OCI-LY3 (cell line): ENCODE measurements at regions not wholly inside any gene's neighbourhood (a gene's known extent, or its start where the extent isn't known, plus 50 kb on each side); places are given as distances from the start of the nearest gene placed in this dataset.

Experiments
- H2AFZ ChIP-seq: fragments of 200-600, 300-600 bp; shearing (Covaris generic); 2 replicates; pipeline ENCODE4 v1.6.0; 2014; ENCODE audit warnings: antibody characterized with exemption, low read depth, low read length
- H3K27ac ChIP-seq: fragments of 200-600, 300-600 bp; sonication (generic); 2 replicates; pipeline ENCODE4 v1.5.1; 2014; ENCODE audit warnings: mild to moderate bottlenecking, low read length, moderate library complexity, mixed read lengths
- H3K27me3 ChIP-seq: fragments of 200-600, 300-600 bp; sonication (generic); 2 replicates; pipeline ENCODE4 v1.6.1; 2014; ENCODE audit warnings: low read depth, low read length, mixed read lengths
- H3K36me3 ChIP-seq: fragments of 200-600, 300-600 bp; sonication (generic); replicated peaks from 2 replicates; pipeline ENCODE3; 2014; ENCODE audit warnings: low read depth, low read length, mixed read lengths
- H3K4me1 ChIP-seq: fragments of 300-600, 200-600 bp; sonication (generic); 2 replicates; pipeline ENCODE4 v1.6.1; 2014; ENCODE audit warnings: low read length, mixed read lengths
- H3K4me2 ChIP-seq: fragments of 200-600, 300-600 bp; sonication (generic); 2 replicates; pipeline ENCODE4 v1.6.1; 2014; ENCODE audit warnings: low read length, mixed read lengths
- H3K4me3 ChIP-seq: fragments of 300-600, 200-600 bp; sonication (generic); 2 replicates; pipeline ENCODE4 v1.5.1; 2014; ENCODE audit warnings: antibody characterized with exemption, mild to moderate bottlenecking, low read length, moderate library complexity
- H3K79me2 ChIP-seq: fragments of 300-600, 200-600 bp; shearing (Covaris generic); 2 replicates; pipeline ENCODE4 v1.6.1; 2014; ENCODE audit warnings: mild to moderate bottlenecking, low read length, mixed read lengths
- H3K9ac ChIP-seq: fragments of 300-600, 200-600 bp; shearing (Covaris generic); 2 replicates; pipeline ENCODE4 v1.6.0; 2014; ENCODE audit warnings: mild to moderate bottlenecking, low read length, moderate library complexity
- H3K9me3 ChIP-seq: fragments of 200-600, 300-600 bp; shearing (Covaris generic); 2 replicates; pipeline ENCODE4 v1.6.1; 2014; ENCODE audit warnings: low read length, mixed read lengths; ENCODE audit not compliant: insufficient read depth
- H4K20me1 ChIP-seq: fragments of 200-600, 300-600 bp; sonication (generic); 2 replicates; pipeline ENCODE4 v1.6.1; 2016; ENCODE audit warnings: low read length, mixed read lengths; ENCODE audit not compliant: insufficient read depth
- EZH2phosphoT487 ChIP-seq: fragments of 200-600 bp; shearing (Covaris generic); IDR thresholded peaks from 2 replicates; pipeline ENCODE4 v1.6.1; 2018; ENCODE audit warnings: antibody characterized with exemption, mixed run types, low read depth
- TF ChIP-seq, protein P1 (sequence below): fragments of 200-600, 300-600 bp; sonication (generic); IDR thresholded peaks from 2 replicates; pipeline ENCODE4 v1.5.1; 2014; ENCODE audit warnings: antibody characterized with exemption, low read length, low read depth

DNA sequence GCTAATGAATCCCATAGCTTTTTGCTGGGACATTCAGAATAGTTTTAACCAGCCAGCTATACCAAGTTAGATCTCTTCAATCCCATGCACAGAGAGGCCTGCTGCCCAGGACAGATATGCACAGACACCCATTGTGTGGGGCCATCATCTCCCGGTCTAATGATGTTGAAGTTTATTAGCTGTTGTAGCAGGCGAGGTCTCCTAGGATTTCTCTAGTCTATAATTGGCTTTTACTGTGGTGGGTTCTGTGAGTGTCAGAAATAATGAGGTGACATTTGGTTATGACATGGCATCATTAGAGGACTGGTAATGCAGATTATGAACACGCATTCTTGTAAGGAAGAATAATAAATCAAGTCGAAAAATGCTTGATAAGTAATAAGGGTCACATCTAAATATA is 81.4 kb upstream of the PLPP4 start:
- no peaks in the 10 kb centered on the region for H3K36me3 ChIP-seq
- no peak overlapping the region for H3K27ac ChIP-seq
- H3K4me2 ChIP-seq: no peak overlapping the region
- no peak overlapping the region for H3K9ac ChIP-seq
- no peaks in the 10 kb centered on the region for H3K4me1 ChIP-seq
- H3K9me3 ChIP-seq: no peaks in the 10 kb centered on the region
- H2AFZ ChIP-seq: no peak overlapping the region
- H3K79me2 ChIP-seq: no peaks in the 10 kb centered on the region
- no peaks in the 10 kb centered on the region for H3K27me3 ChIP-seq
- TF ChIP-seq, protein P1, sequence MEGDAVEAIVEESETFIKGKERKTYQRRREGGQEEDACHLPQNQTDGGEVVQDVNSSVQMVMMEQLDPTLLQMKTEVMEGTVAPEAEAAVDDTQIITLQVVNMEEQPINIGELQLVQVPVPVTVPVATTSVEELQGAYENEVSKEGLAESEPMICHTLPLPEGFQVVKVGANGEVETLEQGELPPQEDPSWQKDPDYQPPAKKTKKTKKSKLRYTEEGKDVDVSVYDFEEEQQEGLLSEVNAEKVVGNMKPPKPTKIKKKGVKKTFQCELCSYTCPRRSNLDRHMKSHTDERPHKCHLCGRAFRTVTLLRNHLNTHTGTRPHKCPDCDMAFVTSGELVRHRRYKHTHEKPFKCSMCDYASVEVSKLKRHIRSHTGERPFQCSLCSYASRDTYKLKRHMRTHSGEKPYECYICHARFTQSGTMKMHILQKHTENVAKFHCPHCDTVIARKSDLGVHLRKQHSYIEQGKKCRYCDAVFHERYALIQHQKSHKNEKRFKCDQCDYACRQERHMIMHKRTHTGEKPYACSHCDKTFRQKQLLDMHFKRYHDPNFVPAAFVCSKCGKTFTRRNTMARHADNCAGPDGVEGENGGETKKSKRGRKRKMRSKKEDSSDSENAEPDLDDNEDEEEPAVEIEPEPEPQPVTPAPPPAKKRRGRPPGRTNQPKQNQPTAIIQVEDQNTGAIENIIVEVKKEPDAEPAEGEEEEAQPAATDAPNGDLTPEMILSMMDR: no peak
- no peak for TF ChIP-seq EZH2phosphoT487
- no peaks in the 10 kb centered on the region for H4K20me1 ChIP-seq
- H3K4me3 ChIP-seq: no peak overlapping the region

DNA sequence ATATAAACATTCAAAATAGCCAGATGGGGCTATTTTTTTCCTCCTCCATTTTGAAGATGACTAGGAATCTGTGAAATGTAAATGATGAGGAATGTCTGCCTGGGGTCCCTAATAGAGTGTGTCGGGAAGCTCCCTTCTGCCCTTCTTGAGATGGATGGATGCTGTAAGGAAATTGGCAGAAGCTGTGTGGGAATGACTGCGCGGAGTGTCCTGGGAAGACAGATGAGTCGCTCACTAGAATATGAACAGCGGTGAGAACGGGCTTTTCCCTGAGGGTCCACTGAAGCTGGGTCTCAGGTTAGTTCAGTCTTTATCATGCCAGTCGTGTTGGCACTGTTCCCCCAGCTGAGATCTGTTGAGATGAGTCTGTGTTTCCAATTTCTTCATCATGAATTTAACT is 75.1 kb upstream of the PLPP4 start:
- no peak overlapping the region for H3K4me3 ChIP-seq
- no peak overlapping the region for H3K4me2 ChIP-seq
- no peak overlapping the region for H2AFZ ChIP-seq
- H3K4me1 ChIP-seq: no peaks in the 10 kb centered on the region
- no peak for TF ChIP-seq EZH2phosphoT487
- TF ChIP-seq, protein P1: no peak
- no peaks in the 10 kb centered on the region for H3K9me3 ChIP-seq
- no peaks in the 10 kb centered on the region for H3K27me3 ChIP-seq
- no peaks in the 10 kb centered on the region for H3K79me2 ChIP-seq
- H3K27ac ChIP-seq: no peak overlapping the region
- H3K9ac ChIP-seq: no peak overlapping the region
- H3K36me3 ChIP-seq: no peaks in the 10 kb centered on the region
- no peaks in the 10 kb centered on the region for H4K20me1 ChIP-seq

DNA sequence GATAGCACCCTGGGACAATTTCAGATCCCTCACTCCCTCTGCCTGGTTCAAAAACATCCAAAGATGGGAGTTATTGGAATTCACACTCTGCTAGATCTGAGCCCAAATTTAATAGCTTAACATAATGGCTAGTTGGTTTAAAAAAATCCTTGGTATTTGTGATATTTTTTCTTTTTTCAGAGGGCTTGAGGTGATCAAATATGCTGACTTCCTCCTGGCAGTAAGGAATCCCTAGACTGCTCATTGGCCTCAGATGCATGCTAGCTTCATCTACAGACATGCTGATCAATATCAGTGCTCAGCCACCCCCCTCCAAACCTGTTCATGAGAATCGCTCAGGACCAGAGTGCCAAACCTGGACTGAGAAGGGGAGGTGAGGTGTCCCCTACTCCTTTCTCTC is 74.7 kb upstream of the PLPP4 start:
- Histone ChIP-seq H3K4me3 (no peak overlapping the region), H3K4me2 (no peak overlapping the region), H3K27ac (no peak overlapping the region), H3K79me2 (no peaks in the 10 kb centered on the region), H3K36me3 (no peaks in the 10 kb centered on the region), H4K20me1 (no peaks in the 10 kb centered on the region), H3K9ac (no peak overlapping the region), H3K4me1 (no peaks in the 10 kb centered on the region), H3K27me3 (no peaks in the 10 kb centered on the region), H2AFZ (no peak overlapping the region), H3K9me3 (no peaks in the 10 kb centered on the region)
- TF ChIP-seq, protein P1: no peak
- no peak for TF ChIP-seq EZH2phosphoT487

DNA sequence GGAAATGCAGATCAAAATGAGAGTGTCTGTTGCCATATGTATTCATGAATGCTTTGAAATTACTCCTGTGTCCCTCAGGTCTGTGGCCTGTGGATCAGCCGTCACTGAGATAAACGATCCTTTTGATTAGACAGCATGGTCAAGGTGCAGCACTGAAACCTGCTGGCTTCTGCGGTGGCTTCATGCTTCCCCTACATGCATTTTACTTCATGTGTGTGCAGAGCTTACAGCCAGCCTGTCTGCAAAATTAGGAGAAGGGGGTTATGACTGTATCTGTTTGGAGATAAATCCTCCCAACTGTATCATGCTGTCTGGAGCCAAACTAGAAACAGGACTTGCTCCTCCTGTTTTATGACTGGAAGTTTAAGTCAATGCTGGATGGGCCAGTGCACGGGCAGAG is 71.0 kb upstream of the PLPP4 start:
- H3K27me3 ChIP-seq: no peaks in the 10 kb centered on the region
- H3K79me2 ChIP-seq: no peaks in the 10 kb centered on the region
- no peaks in the 10 kb centered on the region for H4K20me1 ChIP-seq
- H3K36me3 ChIP-seq: no peaks in the 10 kb centered on the region
- no peak overlapping the region for H3K4me2 ChIP-seq
- no peak overlapping the region for H3K9ac ChIP-seq
- no peaks in the 10 kb centered on the region for H3K9me3 ChIP-seq
- TF ChIP-seq, protein P1: no peak
- TF ChIP-seq EZH2phosphoT487: no peak
- H3K27ac ChIP-seq: no peak overlapping the region
- no peaks in the 10 kb centered on the region for H3K4me1 ChIP-seq
- H3K4me3 ChIP-seq: no peak overlapping the region
- no peak overlapping the region for H2AFZ ChIP-seq
